ENCODE measurements at regions not wholly inside any gene's neighbourhood (a gene's known extent, or its start where the extent isn't known, plus 50 kb on each side); places are given as distances from the start of the nearest gene placed in this dataset.
"Not testable (repeated sequence)": the region's sequence is repeated elsewhere in the genome, so short reads cannot be mapped to it uniquely, and the experiment has no call there.

DNA sequence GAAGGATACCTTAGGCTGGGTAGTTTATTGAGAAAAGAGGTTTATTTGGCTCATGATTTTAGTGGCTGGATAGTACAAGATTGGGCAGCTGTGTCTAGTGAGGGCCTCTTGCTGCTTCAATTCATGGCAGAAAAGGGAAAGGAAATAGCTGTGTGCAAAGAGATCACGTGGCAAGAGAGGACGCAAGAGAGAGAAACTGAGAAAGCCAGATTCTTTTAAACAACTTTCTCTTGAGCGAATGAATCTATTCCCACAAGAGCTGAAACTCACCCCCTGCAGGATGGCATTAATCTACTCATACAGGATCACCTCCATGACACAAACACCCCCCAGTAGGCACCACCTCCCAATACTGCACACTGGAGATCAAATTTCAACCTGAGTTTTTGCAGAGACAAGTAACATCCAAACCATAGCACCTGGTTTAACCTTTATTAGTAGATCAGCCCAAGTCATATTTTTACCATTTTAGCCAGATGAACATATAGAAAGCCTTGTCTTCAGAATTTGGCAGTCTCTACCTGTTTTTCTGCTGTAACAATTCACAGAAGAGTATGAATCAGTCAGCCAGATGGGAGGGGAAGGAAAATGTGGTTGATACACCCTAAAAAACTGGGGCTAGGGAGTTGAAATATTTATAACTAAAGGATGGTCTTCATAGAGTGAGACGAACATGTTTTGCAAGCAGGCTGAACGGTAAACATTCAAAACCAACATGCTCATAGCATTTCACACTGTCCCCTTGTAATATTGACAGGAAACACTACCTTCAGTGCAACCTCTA, 73.9 kb upstream of the NCKAP5 start:
- ChIA-PET POLR2A (no interaction called here), CTCF (interaction anchor here (0.8 to 1.2 kb wide), 4 partner anchors 11 to 108 kb away, joined by 3 to 6 read pairs (median 4); no protein-coding TSS in a partner anchor)
- H3K27ac Mint-ChIP-seq (ENCODE audit: low read depth, unreplicated experiment) = no peak overlapping the region
- H3K9me3 Mint-ChIP-seq (ENCODE audit: unreplicated experiment) = peaks cover 8% of the 10 kb centered on the region
- no peak for DNase-seq (ENCODE audit: unreplicated experiment)
- H3K36me3 Mint-ChIP-seq (ENCODE audit: insufficient read depth, unreplicated experiment) = no peaks in the 10 kb centered on the region
- no peak overlapping the region for H3K4me3 Mint-ChIP-seq (ENCODE audit: unreplicated experiment)
- H3K4me1 Mint-ChIP-seq (ENCODE audit: insufficient read depth, unreplicated experiment) = no peaks in the 10 kb centered on the region
- H3K27me3 Mint-ChIP-seq (ENCODE audit: insufficient read depth, unreplicated experiment) = no peaks in the 10 kb centered on the region
- TF ChIP-seq, protein P1, sequence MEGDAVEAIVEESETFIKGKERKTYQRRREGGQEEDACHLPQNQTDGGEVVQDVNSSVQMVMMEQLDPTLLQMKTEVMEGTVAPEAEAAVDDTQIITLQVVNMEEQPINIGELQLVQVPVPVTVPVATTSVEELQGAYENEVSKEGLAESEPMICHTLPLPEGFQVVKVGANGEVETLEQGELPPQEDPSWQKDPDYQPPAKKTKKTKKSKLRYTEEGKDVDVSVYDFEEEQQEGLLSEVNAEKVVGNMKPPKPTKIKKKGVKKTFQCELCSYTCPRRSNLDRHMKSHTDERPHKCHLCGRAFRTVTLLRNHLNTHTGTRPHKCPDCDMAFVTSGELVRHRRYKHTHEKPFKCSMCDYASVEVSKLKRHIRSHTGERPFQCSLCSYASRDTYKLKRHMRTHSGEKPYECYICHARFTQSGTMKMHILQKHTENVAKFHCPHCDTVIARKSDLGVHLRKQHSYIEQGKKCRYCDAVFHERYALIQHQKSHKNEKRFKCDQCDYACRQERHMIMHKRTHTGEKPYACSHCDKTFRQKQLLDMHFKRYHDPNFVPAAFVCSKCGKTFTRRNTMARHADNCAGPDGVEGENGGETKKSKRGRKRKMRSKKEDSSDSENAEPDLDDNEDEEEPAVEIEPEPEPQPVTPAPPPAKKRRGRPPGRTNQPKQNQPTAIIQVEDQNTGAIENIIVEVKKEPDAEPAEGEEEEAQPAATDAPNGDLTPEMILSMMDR (IDR thresholded peaks at IDR 0.05; ENCODE audit: unreplicated experiment) = no peak
- no TSS peak for BruUV-seq (replicated peaks)
- intact Hi-C loops (cut with micrococcal nuclease) = no loop called here

DNA sequence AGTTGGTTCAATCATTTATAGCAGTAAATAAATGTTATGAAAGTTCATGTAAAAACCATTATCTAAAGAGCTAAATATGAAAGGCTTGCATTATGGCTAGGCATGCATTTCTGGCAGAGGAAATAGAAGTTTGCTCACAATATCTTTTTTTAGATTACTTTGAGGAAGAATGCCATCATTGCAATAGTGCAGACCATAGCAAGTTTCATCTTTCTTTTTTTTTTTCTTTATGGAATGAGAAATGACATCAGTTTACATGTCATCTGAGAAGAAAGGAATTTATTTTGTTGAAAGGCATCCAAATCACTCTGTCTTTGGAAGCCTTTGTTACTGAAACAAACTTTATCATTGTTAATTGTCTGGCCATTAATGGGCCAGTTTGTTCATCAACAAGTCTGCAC, 74.5 kb upstream of the NCKAP5 start:
- DNase-seq (ENCODE audit: unreplicated experiment) = no peak
- TF ChIP-seq, protein P1 (IDR thresholded peaks at IDR 0.05; ENCODE audit: unreplicated experiment) = no peak
- CTCF ChIA-PET = no interaction called here
- Mint-ChIP-seq H3K27me3 (ENCODE audit: insufficient read depth, unreplicated experiment) (no peaks in the 10 kb centered on the region), H3K9me3 (ENCODE audit: unreplicated experiment) (peaks cover 14% of the 10 kb centered on the region), H3K4me1 (ENCODE audit: insufficient read depth, unreplicated experiment) (no peaks in the 10 kb centered on the region), H3K36me3 (ENCODE audit: insufficient read depth, unreplicated experiment) (no peaks in the 10 kb centered on the region), H3K4me3 (ENCODE audit: unreplicated experiment) (no peak overlapping the region), H3K27ac (ENCODE audit: low read depth, unreplicated experiment) (no peak overlapping the region)
- no TSS peak for BruUV-seq (replicated peaks)
- intact Hi-C loops (cut with micrococcal nuclease) = no loop called here
- POLR2A ChIA-PET = interaction anchor here (0.6 kb wide), 1 partner anchor 63 kb away, joined by 6 read pairs; no protein-coding TSS in a partner anchor

DNA sequence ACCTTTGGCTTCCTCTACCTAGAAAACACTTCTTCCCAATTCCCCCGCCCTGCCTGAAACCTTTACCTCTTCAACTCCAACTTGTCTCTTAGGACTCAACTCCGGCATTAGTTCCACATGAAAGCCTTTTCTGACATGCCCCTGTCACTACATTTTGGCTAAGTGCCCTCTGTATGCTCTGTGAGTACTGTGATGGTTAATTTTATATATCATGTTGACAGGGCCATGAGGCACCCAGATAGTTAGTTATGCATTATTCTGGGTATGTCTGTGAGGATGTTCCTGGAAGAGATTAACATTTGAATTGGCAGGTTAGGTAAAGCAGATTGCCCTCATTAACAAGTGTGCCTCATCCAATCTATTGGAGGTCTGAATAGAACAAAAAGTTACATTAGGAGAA, 75.6 kb upstream of the NCKAP5 start:
- peaks cover 14% of the 10 kb centered on the region for H3K9me3 Mint-ChIP-seq (ENCODE audit: unreplicated experiment)
- no peaks in the 10 kb centered on the region for H3K27me3 Mint-ChIP-seq (ENCODE audit: insufficient read depth, unreplicated experiment)
- BruUV-seq (replicated peaks) = no TSS peak
- intact Hi-C loops (cut with micrococcal nuclease) = no loop called here
- POLR2A ChIA-PET = no interaction called here
- no peak overlapping the region for H3K27ac Mint-ChIP-seq (ENCODE audit: low read depth, unreplicated experiment)
- TF ChIP-seq, protein P1 (IDR thresholded peaks at IDR 0.05; ENCODE audit: unreplicated experiment) = no peak
- no peaks in the 10 kb centered on the region for H3K4me1 Mint-ChIP-seq (ENCODE audit: insufficient read depth, unreplicated experiment)
- H3K36me3 Mint-ChIP-seq (ENCODE audit: insufficient read depth, unreplicated experiment) = no peaks in the 10 kb centered on the region
- H3K4me3 Mint-ChIP-seq (ENCODE audit: unreplicated experiment) = no peak overlapping the region
- DNase-seq (ENCODE audit: unreplicated experiment) = no peak
- CTCF ChIA-PET = no interaction called here

DNA sequence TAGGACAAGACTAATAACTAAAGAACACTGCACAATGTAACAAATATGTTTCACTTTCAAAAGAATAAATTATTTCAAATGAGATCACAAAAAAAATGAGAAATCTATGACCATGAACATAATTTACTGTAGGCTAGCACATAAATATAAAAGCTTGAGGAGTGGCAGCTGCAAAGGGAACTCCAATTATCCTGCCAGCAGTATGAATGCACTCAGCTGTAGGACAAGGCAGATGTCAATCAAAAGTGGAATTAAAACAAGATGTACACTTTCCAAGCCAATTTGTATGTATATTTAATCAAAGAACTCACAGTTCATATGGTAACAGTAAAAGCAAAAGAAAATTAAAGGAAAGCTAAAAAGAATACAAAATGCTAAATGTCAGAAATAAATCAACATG, 76.6 kb upstream of the NCKAP5 start:
- no TSS peak for BruUV-seq (replicated peaks)
- TF ChIP-seq, protein P1 (IDR thresholded peaks at IDR 0.05; ENCODE audit: unreplicated experiment) = no peak
- intact Hi-C loops (cut with micrococcal nuclease) = no loop called here
- Mint-ChIP-seq H3K4me3 (ENCODE audit: unreplicated experiment) (no peak overlapping the region), H3K27me3 (ENCODE audit: insufficient read depth, unreplicated experiment) (no peaks in the 10 kb centered on the region), H3K27ac (ENCODE audit: low read depth, unreplicated experiment) (no peak overlapping the region), H3K9me3 (ENCODE audit: unreplicated experiment) (peaks cover 14% of the 10 kb centered on the region), H3K36me3 (ENCODE audit: insufficient read depth, unreplicated experiment) (no peaks in the 10 kb centered on the region), H3K4me1 (ENCODE audit: insufficient read depth, unreplicated experiment) (no peaks in the 10 kb centered on the region)
- CTCF ChIA-PET = no interaction called here
- DNase-seq (ENCODE audit: unreplicated experiment) = no peak
- POLR2A ChIA-PET = no interaction called here

DNA sequence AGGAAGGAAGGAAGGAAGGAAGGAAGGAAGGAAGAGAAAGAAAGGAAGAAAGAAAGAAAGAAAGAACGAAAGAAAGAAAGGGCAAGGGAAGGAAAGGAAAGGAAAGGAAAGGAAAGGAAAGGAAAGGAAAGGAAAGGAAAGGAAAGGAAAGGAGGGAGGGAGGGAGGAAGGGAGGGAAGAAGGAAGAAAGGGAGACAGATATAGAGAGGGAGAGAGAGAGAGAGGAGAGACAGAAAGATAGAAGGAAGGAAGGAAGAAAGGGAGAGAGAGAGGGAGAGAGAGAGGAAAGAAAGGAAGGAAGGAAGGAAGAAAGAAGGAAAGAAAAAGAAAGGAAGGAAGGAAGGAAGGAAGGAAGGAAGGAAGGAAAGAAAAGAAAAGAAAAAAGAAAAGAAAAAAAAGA, 79.1 kb upstream of the NCKAP5 start:
- H3K4me3 Mint-ChIP-seq (ENCODE audit: unreplicated experiment); POLR2A ChIA-PET; BruUV-seq (replicated peaks): not testable (repeated sequence)

More for the DNA sequence above, 79.1 kb upstream of the NCKAP5 start:
- H3K27ac Mint-ChIP-seq (ENCODE audit: low read depth, unreplicated experiment); DNase-seq (ENCODE audit: unreplicated experiment); H3K27me3 Mint-ChIP-seq (ENCODE audit: insufficient read depth, unreplicated experiment); intact Hi-C loops (cut with micrococcal nuclease); H3K36me3 Mint-ChIP-seq (ENCODE audit: insufficient read depth, unreplicated experiment); H3K4me1 Mint-ChIP-seq (ENCODE audit: insufficient read depth, unreplicated experiment): not testable (repeated sequence)
- CTCF ChIA-PET = interaction anchor here (0.9 kb wide), 1 partner anchor 1084 kb away, joined by 3 read pairs; no protein-coding TSS in a partner anchor
- H3K9me3 Mint-ChIP-seq (ENCODE audit: unreplicated experiment) = peaks cover 14% of the 10 kb centered on the region
